ENCODE measurements at regions not wholly inside any gene's neighbourhood (a gene's known extent, or its start where the extent isn't known, plus 50 kb on each side); places are given as distances from the start of the nearest gene placed in this dataset.

DNA sequence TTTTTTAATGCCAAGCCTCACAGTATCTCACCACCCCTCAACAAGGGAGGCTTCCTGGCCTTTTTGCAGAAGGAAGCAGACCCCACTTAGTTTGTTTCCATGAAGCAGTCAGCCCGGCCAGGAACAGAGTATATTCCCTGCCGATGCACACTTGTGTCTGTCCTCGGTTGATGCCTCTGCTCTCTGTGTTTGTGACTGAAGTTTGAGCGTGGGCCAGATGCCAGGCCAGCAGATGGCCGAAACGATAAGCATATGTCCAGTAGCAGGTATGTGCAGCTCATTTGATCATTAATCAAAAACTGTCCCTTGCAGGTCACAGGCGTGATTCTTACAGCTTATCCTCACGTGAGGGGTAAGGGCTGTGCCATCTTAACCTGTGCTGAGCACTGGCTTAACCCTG lies 144.0 kb downstream of the IRS2 start:
- no peak for FAIRE-seq

DNA sequence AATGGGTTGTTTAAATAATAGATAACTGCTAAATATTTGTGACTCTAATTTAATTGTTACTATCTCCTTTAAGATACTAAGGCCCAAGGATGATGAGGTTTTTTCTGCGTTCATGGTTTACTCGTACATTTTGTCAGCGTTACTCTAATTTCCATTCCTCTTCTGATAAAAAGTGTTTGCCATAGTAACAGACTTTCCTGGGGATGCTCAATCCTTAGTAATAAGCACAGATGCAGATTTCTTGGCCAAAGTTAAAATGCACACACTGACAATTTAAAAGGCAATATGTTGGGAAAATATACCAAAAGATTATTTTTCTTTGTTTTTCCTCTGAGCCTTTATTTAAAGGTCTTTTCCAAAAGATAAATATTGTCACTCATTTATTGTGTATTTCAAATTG lies 149.6 kb downstream of the IRS2 start:
- FAIRE-seq = no peak

GRCh38 chr13:109631069-109631468 lies 155.3 kb downstream of the IRS2 start:
- FAIRE-seq = no peak

GRCh38 chr13:109630271-109630670 lies 156.1 kb downstream of the IRS2 start:
- no peak for FAIRE-seq

DNA sequence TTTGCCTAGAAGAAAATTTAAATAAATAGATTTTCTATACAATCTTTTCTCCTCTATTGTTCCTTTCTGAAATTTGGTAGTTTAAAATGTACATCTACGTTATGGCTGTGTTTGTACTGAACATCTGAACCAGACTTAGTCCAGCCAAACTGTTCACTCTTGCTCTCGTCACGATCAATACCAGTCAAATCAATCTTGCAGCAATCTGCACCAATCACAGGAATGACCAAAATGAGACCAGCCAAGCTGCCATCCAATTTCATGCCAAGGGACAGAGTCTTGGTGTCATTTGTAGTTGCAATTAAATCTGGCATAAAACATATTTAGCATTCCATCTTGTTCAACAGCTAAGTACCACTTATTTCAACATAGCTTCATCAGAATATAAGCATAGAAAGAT lies 156.6 kb downstream of the IRS2 start:
- no peak for FAIRE-seq

DNA sequence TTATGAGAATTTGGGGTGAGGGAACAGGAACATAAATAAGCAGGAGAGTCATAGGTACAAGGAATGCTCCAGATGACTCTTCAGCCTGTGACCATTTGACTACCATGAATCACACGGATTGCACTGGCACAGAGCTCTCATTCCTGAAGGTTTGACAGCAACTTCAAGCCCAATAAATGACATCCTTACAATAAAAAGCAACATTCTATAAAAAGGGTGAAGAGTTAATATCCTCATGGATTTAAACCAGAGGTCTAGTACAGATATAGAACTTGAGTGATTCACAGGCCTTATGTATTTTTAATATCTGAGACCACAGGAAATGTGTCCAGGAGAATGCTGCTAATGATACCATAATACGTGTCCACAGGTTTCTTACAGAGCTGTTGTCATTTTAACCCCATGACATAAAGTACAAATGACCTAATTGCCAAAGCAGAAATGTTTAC lies 158.1 kb downstream of the IRS2 start:
- FAIRE-seq = no peak

DNA sequence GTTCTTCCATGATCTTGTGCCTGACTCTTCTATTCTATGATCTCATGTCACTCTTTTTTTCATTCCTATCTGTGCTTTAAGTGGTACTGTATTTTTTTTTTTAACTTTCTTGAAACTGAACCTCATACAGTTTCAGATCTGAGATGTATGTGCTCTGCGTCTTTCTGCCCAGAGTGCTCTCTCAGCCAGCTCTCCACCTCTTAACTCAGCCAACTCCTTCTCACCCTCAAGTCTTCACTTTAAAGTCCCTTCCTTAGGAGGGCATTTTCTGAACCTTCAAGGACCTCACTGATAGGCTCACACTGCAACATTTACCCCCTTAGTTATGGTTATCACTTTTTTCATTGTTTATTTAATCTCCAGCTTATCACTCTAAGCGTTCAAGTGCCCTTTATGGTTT lies 158.7 kb downstream of the IRS2 start:
- no peak for FAIRE-seq

- no peak for FAIRE-seq
These were observed 159.8 kb downstream of the IRS2 start for GRCh38 chr13:109626386-109627171.

- FAIRE-seq = no peak
These were observed 161.2 kb downstream of the IRS2 start for GRCh38 chr13:109625156-109625555.

DNA sequence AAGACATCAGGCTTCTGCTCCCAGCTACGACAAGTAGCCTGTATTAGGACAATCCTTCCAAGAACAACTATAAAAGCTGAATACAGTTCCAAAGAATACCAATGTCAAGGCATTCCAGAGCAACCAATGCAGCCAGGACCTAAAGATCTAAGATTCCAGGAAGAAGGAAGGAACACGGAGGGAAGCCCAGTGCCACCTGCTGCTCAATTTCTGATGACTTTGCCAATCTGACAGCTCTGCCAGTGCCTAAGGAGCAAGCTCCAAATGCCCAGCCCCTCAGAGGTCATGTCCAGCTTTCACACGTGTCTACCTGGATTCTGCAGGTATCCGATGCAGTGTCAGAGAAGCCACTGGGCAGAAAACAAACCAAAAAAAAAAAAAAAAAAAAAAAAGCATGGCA lies 164.4 kb downstream of the IRS2 start:
- no peak for FAIRE-seq

GRCh38 chr13:109615721-109616420 lies 170.5 kb downstream of the IRS2 start:
- FAIRE-seq = no peak

GRCh38 chr13:109611912-109612691 lies 174.3 kb downstream of the IRS2 start:
- FAIRE-seq = no peak

- FAIRE-seq = no peak
These were observed 175.9 kb downstream of the IRS2 start for GRCh38 chr13:109610517-109610916.

GRCh38 chr13:109608503-109608902 lies 177.9 kb downstream of the IRS2 start:
- no peak for FAIRE-seq

DNA sequence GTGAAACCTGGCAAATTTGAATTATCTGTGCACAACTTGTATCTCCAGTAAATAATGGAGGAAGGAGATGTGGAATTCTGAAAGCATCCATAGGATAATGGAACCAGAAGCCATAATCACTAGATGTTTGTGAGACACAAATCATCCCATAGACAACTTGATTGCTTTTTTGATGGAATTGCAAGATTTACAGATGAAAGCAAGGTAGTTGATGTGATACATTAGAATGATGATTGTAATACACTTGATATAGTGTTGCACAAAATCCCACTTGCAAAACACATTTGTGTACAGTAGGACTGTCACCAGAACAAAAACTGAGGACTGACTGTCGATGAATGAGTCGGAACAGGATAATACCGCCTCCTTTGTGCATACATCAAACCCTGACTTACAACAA lies 178.3 kb downstream of the IRS2 start:
- no peak for FAIRE-seq

DNA sequence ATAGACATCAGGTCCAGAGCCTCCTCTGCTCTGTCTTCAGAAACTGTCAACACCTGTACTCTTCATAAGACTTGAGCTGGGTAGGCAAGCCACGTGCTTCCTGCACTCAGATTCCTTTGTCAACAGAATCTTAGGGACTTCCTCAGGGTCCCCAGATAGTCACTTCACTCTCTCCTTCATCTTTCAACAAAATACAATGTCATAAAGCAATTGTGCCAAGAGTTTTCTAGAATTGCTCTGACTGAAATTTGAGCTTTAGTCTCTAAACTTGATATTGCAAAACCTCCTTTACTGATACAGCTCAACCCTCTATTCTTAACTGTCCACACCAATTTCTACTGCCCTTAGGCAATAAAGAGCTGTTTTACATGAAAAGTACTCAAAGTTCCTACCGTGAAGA lies 179.9 kb downstream of the IRS2 start:
- no peak for FAIRE-seq

- FAIRE-seq = no peak
These were observed 180.5 kb downstream of the IRS2 start for GRCh38 chr13:109605846-109606245.

GRCh38 chr13:109604894-109605293 lies 181.5 kb downstream of the IRS2 start:
- FAIRE-seq = no peak

DNA sequence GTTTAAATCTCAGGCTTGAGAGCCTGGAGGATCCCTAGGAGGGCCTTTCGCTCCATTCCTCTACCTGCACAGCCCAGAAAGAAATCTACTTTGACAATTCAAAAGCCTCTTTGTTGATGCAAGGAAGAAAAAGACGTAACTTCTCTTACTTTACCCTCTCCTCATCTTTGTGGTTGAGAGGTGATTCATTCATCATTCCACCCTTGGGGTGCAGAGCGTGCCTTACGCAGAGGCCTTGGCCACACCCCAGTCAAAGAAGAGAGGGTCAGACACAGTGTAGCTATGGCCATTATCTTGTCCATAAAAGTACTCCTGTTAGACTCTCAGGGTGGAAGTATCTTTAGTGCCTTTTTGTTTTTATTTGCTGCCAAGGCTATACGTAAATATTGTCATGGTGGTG lies 184.0 kb downstream of the IRS2 start:
- no peak for FAIRE-seq

- no peak for FAIRE-seq
These were observed 186.3 kb downstream of the IRS2 start for GRCh38 chr13:109599901-109600657.

GRCh38 chr13:109595471-109595870 lies 190.9 kb downstream of the IRS2 start:
- FAIRE-seq = no peak

DNA sequence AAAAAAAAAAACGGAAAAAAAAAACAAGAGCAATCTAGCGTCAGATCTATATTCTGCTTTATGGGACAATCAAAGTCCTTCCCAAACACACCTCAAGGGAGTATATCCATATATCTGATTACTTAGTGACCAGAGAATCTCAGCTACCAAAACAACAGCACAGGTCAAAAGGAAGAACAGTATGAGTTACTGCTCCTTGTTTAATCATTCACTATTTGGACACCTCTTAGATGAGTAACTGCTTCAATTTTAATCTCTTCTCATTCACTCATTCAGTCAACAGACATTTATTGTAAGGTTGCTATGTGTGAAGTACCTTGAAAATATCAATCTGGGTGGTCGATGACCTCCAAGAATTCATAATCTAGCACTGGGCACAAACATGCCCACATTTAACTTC lies 193.2 kb downstream of the IRS2 start:
- FAIRE-seq = no peak

DNA sequence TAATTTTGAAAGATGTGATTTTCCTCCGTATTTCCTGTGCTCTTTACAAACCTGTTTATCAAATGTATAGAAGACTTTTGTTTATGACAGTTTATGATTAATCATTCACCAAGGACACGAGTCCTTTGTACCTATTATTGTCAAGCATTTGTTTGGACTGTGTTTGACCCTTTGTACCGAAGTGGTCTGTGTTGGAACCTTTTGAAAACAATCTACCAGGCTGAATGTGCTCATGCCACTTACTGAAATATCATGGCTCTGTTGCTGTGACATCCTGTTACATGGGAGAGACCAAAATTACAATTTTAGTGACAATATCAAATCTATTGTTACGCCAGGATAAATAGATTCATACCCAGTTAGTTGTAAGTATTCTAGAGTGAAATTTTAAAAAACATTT lies 193.6 kb downstream of the IRS2 start:
- FAIRE-seq = no peak
